GM12864 (cell line): ENCODE measurements at regions not wholly inside any gene's neighbourhood (a gene's known extent, or its start where the extent isn't known, plus 50 kb on each side); places are given as distances from the start of the nearest gene placed in this dataset.
"Not testable (repeated sequence)": the region's sequence is repeated elsewhere in the genome, so short reads cannot be mapped to it uniquely, and the experiment has no call there.

ENCODE experiments used
- DNase-seq: peaks from one replicate; pipeline ENCODE4 v3.0.0-alpha.2; 2011; ENCODE audit warnings: low read depth
- H3K4me3 ChIP-seq: 2 replicates; pipeline ENCODE4 v1.5.1; 2011; ENCODE audit warnings: mild to moderate bottlenecking, low read depth, low read length, control low read depth
- TF ChIP-seq, protein P1 (sequence below): IDR thresholded peaks from 2 replicates; pipeline ENCODE4 v1.5.1; 2011; ENCODE audit warnings: low read depth, mild to moderate bottlenecking, moderate library complexity, low read length, control low read depth, inconsistent platforms; ENCODE audit errors: missing control alignments

DNA sequence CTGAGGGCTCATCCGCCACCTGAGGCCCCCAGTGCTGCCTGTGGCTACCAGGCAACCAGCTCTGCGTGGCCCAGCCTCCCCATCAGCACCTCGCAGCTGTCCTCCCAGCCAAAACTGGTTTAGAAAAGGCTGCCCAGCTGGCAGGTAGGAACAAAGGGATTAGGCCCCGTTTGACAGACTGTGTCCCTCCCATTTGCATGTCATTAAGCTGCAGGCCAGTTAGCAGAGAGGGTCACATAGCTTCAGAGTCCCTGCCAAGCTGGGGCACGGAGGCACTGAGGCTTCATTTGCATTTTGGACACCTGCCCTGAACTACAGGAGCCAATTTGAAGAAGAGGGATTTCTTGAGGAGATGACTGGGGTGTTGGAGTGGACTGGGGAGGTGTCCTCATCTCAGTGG lies 177.9 kb downstream of the TLE3 start:
- TF ChIP-seq, protein P1, sequence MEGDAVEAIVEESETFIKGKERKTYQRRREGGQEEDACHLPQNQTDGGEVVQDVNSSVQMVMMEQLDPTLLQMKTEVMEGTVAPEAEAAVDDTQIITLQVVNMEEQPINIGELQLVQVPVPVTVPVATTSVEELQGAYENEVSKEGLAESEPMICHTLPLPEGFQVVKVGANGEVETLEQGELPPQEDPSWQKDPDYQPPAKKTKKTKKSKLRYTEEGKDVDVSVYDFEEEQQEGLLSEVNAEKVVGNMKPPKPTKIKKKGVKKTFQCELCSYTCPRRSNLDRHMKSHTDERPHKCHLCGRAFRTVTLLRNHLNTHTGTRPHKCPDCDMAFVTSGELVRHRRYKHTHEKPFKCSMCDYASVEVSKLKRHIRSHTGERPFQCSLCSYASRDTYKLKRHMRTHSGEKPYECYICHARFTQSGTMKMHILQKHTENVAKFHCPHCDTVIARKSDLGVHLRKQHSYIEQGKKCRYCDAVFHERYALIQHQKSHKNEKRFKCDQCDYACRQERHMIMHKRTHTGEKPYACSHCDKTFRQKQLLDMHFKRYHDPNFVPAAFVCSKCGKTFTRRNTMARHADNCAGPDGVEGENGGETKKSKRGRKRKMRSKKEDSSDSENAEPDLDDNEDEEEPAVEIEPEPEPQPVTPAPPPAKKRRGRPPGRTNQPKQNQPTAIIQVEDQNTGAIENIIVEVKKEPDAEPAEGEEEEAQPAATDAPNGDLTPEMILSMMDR: no peak
- no peak for DNase-seq

DNA sequence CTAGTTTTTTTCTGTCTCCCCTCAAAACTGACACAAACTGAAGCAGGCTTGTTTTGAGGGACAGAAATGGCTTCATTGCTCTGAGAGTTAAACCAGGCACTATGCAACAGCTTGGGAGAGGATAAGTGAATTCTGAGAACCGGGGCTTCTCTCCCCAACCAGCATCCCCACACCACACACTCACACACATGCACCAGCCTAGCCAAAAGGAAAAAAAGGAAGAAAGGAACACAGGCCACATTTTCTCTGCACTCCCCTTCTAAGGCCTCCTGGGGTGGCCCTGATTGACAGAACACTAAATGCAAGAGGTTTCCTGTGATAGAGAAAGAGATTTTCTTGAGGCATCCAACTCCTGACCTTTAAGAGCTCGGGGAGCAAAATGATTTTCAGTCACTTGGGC lies 177.5 kb downstream of the TLE3 start:
- H3K4me3 ChIP-seq: no peak overlapping the region
- no peak for DNase-seq
- TF ChIP-seq, protein P1: no peak

More for the DNA sequence above, 177.9 kb downstream of the TLE3 start:
- H3K4me3 ChIP-seq: no peak overlapping the region

DNA sequence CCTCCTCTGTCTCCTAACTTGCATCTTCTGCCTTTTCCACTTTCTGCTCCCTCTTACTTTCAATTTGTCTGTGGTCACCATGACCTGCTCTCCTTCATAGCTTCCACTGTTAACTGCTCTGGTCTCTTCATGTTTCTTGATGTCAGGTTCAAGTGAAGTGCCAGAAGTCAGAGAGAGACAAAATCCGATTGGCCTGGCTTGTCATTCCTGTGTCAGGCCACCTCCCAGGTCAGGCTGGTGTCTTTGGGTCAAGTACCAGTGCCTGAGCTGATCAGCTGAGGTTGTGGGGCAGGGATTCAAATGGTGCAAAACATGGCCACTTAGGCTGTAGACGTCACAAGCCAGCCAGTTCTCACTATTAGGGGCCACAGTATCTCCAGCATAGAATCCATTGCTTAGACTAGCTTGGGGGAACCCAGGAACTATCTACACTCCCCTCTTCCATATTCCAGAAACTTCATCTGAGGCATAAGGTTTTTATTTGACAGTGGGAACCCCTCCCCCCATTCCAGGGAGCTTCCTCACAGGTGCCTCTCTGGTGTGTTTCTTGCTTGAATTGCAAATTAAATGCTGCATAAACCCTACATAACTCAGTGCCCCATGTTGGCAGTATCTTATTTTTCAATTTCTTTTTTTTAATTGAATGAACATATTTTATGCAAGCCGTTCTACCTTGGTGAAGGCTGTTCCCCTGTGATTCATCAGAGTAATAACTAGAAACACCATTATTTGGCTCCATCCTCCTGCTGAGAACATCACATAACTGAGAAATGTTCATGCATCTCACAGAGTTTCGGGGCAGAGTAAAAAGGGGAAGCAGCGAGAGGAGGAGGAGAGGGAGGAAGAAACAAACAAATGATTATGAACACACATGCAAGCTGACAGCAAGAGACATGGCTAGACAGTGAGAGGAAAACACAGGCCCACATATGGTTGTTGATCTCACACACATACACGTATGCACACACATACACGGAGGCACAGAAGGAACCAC lies 175.8 kb downstream of the TLE3 start:
- peak; percentile 55 for DNase-seq
- TF ChIP-seq, protein P1: no peak
- H3K4me3 ChIP-seq: no peak overlapping the region

DNA sequence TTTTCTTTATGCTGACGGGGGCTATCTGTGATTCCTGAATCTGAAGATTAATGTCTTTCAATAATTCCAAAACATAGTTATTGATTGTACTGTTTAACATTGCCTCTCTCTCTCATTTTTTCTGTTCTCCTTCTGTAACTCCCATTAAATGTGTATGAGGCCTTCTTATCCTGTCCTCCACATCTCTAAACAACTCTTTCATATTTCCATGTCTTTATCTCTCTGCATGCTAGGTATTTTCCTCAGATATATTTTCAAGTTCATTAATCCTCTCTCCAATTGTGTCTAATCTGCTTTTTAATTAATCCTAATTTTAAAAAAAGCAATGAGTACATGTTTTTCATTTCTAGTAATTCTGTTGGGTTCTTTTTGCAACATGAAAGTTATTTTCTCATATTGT lies 173.2 kb downstream of the TLE3 start:
- no peak for DNase-seq
- TF ChIP-seq, protein P1: no peak
- H3K4me3 ChIP-seq: no peak overlapping the region

DNA sequence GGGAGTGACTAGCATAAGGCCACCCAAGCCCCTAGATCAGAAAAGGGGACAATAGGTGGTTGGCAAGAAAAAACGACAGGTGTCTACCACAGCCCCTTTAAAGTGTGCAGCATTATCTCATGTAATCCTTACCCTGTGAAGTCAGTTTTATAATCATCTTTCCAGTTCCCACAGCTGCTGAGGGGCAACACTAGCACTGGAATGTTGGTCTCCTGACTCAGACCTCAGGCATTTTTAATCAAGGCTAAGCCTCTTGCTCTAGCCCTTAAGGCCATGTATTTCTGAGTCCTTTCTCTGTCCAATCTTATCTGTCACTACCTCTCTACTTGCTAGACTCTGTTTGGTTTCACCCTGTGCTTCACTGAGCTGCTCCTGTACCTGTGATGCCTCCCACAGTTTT lies 171.7 kb downstream of the TLE3 start:
- TF ChIP-seq, protein P1: no peak
- no peak for DNase-seq
- no peak overlapping the region for H3K4me3 ChIP-seq

DNA sequence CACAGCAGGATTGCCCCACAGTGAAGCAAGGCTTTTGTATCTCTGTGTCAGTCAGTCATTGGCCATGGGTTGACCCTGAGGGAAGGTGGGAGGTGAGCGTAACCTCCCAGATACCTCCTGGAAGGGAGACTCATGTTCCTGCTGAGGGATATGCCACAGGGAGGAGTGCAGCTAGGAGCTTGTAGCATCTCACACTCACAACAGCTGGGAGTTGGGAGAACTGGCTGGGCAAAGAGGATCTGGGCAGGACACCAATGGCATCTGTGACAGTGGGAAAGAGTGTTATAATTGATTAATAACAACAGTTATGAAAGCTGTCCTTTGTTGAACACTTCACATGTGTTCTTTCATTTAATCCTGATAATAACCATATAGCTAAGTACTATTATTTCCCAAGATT lies 171.0 kb downstream of the TLE3 start:
- DNase-seq: no peak
- H3K4me3 ChIP-seq: no peak overlapping the region
- TF ChIP-seq, protein P1: no peak

DNA sequence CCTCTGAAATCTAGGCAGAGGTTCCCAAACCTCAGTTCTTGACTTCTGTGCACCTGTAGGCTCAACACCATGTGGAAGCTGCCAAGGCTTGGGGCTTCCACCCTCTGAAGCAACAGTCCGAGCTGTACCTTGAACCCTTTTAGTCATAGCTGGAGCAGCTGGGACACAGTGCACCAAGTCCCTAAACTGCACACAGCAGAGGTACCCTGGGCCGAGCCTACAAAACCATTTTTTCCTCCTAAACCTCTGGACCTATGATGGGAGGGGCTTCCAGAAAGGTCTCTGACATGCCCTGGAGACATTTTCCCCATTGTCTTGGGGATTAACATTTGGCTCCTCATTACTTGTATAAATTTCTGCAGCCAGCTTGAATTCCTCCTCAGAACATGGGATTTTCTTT lies 168.8 kb downstream of the TLE3 start:
- not testable (repeated sequence) for DNase-seq, H3K4me3 ChIP-seq
